HG02840 (cell line): ENCODE measurements at regions not wholly inside any gene's neighbourhood (a gene's known extent, or its start where the extent isn't known, plus 50 kb on each side); places are given as distances from the start of the nearest gene placed in this dataset.

ENCODE experiments used
- ATAC-seq: cut with Tn5 transposase; IDR thresholded peaks from one replicate; pipeline ENCODE4 v1.9.1; 2021; ENCODE audit warnings: mild to moderate bottlenecking, moderate library complexity, moderate number of reproducible peaks; ENCODE audit not compliant: unreplicated experiment, low FRiP score

DNA sequence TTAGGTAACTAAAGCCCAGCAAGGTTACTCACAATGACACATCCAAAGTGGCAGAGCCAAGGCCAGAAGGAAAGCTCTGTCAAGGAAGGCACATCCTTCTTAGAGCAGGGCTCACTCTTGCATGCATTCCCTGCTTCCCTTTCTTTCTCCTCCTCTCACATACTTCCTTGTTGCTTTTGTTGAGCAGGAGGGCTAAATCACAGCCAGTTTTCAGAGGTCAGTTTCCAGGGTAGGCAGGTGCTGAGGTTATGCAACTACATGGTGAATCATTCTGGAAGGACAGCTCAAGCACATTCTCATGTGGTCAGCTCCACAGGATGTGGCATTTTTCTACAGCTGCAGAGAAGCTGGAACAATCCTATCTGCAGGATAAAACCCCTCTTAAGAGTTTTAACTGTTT is 275.6 kb downstream of the ZNF621 start:
- ATAC-seq, result no peak

DNA sequence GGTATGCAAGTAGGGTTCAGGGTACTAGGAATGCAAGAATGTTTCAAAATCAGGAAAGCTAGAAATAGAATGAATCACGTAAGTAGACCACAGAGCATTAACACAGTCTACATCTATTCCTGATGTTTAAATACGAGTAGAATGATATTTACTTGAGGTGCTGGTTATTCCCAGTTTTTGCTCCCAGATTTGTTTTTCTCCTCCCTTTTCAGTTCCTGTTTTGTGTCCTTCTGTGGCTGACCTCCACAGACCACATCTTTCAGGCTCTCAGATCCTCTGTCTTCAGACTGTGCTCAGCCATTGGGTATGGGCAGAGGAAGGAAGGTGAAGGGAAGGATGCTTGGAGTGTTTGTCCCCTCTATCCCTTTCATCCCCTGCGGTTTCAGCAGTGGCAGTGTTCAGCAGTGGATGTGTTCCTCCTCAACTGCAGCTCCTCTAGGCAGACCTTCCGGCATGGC is 276.6 kb downstream of the ZNF621 start:
- ATAC-seq, result no peak

DNA sequence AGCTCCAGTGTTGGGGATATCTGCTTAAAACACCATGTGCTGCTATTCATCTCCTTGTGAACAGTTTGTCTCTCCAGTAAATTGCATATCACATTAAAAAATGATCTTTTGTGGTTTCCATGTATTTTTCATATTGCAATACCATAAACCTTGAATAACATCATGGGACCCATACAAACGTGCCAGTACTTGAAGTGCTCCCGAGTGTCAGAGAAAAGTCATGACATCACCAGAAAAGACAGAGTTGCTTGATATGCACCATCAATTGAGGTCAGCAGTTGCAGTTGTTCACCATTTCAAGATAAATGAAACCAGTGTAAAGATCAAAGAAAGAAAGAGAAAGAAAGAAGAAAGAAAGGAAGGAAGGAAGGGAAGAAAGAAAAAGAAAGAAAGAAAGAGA is 278.6 kb downstream of the ZNF621 start:
- no peak for ATAC-seq

DNA sequence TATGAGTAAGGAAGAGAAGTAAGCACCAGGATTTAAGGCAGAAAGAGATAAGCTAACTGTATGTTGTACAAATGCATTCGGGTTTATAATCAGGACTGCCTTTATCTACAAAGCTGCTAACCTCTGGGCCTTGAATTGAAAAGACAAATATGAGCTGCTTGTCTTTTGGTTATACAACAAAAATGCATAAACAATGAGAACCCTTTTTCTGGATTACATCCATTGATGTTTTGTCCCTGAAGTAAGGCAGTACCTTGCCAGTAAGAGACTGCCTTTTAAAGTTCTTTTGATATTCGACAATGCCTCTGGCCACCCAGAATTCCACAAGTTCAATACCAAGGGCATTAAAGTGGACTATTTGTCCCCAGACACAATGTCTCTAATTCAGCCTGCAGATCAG is 280.7 kb downstream of the ZNF621 start:
- no peak for ATAC-seq

DNA sequence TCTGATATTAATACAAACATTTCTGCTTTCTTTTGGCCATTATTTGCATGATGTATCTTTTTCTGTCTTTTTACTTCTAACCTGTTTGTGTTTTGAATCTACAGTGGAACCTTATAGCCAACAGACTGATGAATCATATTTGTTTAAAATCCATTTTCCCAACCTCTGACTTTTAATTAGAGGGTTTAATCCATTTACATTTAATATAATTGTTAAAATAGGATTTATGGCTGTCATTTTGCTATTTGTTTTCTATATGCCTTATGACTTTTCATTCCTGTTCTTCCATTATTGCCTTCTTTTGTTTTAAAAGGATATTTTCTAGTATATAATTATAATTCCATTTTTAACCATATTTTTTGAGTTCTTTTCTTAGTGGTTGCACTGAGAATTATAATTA is 286.1 kb downstream of the ZNF621 start:
- no peak for ATAC-seq

DNA sequence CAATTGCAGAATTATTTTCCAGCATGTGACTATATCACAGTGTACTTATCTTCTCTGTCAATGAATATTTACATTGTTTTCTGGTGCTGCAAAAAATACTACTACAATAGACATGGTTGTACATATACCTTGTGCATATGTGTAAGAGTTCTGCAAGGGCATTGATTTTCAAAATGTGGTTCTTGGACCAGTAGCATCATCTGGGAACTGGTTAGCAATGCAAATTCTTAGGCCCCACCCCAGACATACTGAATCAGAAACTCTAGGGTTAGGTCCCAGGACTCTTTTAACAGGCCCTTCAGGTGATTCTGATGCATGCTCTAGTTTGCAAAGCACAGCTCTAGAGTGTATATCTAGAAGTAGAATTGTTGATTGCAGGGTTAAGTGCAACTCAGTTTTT is 292.3 kb downstream of the ZNF621 start:
- ATAC-seq, result no peak

DNA sequence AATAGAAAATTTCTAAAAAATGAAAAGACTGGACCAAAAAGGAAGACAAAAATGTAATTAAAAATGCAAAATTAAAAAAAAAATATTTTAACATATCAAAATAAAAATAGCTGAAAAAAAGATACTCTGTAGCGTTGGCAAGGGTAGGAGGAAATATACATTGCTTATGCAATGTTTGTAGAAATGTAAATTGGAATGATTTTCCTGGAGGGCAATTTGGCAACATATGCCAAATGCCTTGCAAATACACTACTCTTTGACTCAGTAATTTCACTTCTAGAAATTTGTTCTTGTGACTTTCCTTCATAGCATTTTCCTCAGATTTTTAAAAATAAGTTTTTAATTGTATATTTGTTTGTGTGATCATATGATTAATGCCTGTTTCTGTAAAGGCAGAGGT is 296.6 kb downstream of the ZNF621 start:
- no peak for ATAC-seq

DNA sequence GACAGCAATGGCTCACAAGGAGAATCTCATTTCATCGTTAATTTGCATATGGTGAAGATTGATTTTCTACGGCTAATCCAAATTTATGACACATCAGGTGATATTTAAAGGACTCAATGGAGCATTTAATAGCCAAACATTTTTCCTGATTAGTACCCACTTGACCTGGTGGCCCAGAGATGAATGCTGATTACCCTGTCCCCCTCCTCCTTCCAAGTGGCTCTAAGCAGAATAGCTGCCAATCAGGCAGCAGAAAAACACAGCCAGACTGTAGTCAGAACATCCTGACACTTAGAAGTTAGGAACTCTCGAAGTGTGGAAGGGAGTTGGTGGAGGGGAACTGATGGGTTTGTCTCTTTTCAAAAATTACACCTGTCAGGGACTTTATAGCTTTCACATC is 302.5 kb downstream of the ZNF621 start:
- no peak for ATAC-seq

DNA sequence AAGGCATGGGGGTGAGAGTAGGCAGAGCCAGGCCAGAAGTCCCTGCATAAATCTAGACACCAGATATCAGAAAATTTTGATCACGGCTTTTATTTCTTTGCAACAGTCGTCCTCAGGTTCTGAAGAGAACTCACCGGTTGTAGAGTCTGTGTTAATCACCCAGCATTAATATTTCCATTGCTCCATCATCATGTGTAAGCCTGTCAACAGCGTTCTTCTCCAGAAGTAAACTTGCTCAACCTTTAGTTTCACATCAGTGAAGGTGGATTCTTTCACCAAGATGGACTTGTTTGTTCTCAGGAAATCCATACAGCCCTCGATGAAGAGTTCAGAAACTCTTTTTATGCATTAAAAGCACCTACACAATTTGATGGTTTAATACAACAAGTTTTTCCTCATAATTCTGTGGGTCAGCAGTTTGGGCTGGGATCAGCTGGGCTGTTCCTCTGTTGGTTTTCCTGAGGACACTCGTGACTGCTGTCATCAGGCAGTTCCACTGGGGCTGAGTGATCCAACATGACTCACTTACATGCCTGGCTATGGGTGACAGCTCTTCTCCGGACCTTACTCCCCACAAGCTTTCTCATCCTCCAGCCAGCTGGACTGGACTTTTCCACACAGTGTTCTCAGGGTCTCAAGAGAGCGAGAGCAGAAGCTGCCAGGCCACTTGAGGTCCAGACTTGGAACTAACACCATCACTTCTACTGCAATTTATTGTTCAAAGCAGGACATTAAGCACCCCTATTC is 303.4 kb downstream of the ZNF621 start:
- no peak for ATAC-seq

DNA sequence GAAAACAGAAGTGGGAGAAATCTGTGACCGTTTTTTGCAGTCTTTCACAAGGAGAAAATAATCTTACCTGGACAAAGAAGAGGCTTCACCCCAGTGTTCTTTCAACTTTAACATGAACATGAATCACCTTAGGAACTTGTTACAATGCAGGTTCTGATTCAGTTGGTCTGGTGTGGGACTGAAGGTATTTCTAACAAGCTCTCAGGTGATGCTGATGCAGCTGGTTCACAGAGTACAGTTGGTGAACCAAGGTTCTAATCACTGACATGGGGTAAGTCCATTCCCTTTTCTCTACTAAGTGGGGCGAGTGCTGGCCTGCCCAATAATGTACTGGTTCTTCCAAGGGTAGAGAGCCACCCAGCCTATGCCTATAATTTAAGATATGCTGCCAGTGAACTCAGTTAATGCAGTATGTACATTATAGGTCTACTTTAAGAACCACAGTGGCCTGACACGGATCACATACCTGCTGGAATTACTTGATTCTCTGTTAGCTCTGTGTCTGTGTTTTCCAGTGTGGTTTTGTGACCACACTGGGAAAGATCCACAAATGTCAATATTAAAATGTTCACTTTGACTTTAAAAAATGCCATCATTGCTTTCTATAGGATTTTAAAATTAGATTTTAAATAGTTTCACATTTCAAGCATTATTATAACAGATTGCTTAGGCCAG is 304.1 kb downstream of the ZNF621 start:
- no peak for ATAC-seq

DNA sequence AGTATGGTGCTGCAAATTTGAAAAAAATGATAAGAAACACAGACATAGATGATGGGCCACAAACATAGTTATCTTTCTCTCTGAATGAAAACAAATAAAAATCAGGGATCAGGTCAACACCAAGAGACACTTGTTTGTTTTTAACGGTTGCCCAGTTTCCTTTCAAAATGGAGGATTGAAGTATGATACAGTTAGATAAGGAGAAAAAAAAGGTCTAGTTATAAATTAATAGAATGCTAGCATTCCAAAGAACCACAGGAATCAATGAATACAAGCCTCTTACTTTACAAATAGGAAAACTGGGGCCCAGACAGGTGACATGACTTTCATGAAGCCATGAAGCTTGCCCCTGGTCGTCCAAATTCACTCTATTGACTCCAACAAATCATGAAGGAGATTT is 305.1 kb downstream of the ZNF621 start:
- no peak for ATAC-seq

DNA sequence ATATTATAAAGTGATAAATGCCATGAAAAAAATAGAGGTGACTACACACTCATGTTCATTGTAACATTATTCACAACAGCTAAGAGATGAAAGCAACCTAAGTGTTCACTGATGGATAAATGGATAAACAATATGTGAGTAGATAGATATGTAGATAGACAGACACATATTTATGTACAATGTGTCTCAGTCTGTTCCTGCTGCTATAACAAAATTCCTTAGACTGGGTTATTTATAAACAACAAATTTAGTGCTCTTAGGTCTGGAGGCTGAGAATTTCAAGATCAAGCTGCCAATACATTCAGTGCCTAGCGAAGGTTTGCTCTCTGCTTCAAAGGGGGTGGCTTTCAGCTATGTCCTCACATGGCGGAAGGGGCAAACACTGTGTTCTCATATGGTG is 312.5 kb downstream of the ZNF621 start:
- no peak for ATAC-seq

DNA sequence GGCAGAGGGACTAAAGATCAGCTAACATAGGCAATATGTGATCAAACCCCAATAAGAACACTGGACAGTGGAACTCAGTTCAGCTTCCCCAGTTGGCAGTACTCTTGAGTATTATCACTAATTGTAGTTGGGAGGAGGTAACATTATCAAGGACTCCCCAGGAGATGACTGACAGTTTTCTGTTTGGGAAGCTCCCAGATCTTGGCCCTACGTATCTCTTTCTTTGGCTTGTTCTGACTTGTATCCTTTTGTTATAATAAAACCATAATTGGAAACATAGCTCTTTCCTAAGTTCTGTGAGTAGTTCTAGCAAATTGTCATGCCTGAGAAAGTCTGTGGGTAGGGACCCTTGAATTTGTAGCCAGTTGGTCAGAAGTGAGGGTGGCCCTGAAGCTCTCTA is 316.4 kb downstream of the ZNF621 start:
- no peak for ATAC-seq

DNA sequence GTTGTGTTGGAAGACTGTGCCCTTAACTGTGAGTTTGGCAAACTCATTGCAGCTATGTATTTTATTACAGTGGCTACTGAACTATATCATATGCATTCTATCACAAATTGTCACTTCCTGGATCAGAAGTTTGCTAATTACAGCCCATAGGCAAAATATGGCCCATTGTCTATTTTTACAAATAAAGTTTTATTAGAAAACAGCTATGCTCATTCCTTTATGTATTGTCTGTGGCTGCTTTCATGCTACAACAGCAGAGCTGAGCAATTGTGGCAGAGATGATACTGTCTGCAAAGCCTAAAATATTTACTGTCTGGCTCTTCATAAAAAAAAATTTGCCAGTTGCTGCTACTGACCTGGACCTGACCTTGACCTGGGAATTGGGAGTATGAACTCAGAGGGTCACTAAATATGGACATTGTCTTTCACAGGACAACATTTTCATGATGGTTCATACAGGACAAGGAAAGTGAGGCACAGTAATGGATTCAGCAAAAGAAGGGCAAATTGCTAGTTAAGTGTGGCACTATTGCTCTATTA is 316.9 kb downstream of the ZNF621 start:
- no peak for ATAC-seq

DNA sequence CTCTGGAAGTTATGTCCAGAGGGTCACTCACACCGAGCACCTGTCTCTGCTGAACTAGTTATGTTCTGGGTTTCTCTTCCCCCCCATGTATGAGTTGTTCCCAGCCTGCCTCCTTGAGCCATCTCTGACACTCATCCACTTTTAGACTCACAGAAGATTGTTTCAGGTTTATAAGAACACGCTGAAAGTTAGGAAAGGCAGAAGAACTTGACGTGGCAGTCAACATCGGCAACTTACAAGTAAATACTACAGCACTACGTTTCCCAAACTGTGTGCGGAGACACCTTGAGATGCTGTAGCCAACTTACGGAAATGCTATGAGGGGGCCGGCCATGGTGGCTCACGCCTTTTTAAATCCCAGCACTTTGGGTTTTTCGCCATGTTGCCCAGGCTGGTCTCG is 318.0 kb downstream of the ZNF621 start:
- ATAC-seq, result no peak

DNA sequence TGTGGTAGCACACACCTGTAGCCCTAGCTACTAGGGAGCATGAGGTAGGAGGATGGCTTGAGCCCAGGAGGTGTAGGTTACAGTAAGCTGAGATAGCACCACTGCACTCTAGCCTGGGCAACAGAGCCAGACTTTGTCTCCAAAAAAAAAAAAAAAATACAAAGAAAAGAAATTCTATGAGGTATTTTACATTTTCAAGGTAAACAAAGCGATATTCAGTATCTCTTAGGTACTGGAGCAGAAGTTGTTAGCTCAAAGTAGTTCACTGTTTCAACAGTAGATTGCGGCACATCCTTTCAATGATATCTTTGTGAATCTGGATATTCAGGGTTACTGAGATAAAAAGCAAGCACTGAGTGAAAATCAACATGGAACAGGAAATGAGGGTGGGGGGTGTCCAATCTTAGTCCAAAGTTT is 318.5 kb downstream of the ZNF621 start:
- no peak for ATAC-seq

DNA sequence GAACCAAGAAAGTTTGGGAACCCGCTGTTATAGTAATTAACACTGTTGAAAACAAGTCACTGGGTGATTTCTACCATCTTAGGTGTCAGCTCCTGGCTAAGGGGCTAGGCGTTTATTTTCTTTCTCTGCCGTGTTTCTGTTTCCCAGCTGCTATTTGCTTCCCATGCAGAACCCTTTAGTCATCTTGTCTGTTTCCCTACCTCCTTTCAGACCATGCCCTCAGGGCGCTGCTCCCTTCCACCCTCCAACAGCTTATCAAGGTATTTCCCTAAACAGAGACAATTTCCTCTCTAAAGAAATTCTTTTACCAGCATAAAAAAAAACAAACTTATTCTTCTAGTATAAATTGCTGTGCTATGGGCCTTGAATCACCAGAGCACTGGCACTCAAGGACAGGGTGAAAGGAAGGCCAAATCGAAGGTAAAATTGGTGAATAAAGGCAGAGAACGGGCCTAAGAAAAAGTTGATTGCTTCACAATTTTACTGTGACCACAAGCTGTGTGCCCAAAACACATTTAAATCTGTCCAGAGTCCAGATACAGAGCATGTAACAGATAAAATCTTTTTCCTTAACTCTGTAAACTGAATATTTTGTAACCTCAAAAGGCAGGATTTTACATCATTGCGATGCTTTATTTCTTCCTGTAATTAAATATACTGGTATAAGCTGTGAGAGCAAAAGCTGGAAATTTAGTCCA is 319.2 kb downstream of the ZNF621 start:
- ATAC-seq, result no peak

DNA sequence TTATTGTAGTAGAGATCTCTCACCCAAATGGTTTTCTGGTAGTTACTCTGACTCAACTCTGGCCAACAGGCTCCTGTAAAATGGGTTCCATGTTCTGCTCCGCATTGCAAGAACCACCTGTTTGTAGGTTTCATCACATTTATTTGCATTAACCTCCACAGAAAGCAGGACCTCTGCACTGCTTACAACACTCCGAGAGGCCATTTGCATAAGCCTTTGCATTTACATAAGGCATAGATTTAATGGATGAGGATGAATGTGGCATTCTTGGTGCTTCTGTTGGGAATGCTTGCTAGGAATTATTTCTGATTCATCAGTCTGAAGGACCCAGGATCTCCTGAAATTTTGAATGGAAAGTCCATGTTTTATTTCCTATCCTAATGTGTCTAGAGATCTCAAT is 320.1 kb downstream of the ZNF621 start:
- no peak for ATAC-seq

DNA sequence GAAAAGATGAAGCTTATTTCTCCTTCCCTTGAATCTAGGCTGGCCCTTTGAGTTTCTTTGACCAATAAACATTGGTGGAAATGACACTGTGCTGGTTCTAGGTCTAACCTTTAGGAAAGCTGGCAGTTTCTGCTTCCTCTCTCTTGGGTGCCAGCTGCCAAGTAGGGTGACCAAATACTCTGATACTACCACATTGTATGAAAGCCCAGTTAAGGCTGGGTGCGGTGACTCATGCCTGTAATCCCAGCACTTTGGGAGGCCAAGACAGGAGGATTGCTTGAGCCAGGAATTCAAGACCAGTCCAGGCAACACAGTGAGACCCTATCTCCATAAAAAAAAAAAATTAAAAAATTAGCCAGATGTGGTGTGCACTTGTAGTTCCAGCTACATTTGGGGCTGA is 320.7 kb downstream of the ZNF621 start:
- ATAC-seq, result no peak

DNA sequence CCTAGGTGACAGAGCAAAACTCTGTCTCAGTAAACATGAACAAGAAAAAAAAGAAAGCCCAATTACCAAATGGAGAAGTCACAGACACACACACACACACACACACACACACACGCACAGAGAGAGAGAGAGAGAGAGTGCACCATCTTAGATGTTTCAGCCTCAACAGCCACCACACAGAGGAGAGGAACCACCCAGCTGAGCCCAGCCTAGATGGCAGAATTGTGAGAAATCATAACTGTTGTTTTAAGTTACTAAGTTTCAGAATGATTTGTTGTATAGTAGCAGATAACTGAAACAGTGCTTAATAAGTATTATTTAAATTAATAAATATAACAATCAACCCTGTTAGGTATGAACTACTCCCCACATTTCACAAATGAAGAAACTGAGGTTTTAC is 321.2 kb downstream of the ZNF621 start:
- ATAC-seq, result no peak

DNA sequence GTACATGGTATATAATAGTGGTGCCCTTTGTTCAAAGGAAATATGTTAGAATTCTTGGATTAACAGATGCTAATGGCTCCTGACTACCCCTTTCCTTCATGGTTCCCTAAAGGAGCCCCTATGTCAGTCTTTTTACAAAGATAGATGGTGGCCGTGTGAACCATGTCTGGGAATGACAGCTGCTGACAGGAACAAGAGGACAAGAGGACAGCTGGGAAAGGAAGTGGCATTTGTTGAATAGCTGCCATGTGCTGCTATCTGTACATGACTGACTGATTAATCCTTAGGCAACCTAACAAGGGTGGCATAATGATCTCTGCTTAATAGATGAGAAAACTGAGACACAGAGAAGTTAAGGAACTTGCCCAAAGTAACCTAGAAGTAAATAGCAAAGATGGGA is 321.7 kb downstream of the ZNF621 start:
- no peak for ATAC-seq
